ENCODE measurements at regions not wholly inside any gene's neighbourhood (a gene's known extent, or its start where the extent isn't known, plus 50 kb on each side); places are given as distances from the start of the nearest gene placed in this dataset.

DNA sequence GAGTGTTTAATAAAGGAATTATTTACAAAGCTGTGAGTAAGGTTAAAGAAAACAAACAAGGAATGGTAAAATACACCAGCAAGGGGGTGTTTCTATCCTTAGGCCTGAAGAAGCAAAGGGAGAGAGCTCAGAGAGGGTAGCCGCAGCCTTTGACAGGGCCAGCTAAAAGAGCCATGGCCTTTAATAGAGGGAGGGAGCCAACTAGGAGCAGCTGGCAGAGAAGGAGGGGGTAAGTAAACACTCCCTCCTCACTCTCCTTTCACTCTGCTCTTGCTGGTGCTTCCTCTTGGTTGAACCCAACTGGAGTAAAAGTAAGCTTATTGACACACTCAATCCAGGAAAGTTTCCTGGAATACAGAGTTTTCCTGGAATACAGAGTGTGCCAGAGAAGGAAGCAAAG is 87.5 kb downstream of the CH25H start:
- POLR2A ChIA-PET = no interaction called here
- no peak for DNase-seq (ENCODE audit: extremely low spot score)
- TF ChIP-seq FOXM1 (IDR thresholded peaks at IDR 0.05; ENCODE audit: borderline replicate concordance) = no peak
- TF ChIP-seq NFRKB (IDR thresholded peaks at IDR 0.05) = no peak
- no peak for TF ChIP-seq BHLHE40 (IDR thresholded peaks at IDR 0.05; ENCODE audit: borderline replicate concordance)
- TF ChIP-seq FOXA1 (IDR thresholded peaks at IDR 0.05) = no peak
- TF ChIP-seq HDGF (IDR thresholded peaks at IDR 0.05; ENCODE audit: borderline replicate concordance) = no peak
- CTCF ChIA-PET = no interaction called here

- DNase-seq (ENCODE audit: extremely low spot score) = no peak
- ChIA-PET CTCF (no interaction called here), POLR2A (no interaction called here)
- TF ChIP-seq ZNF384 (IDR thresholded peaks at IDR 0.05) = no peak
- no peak for TF ChIP-seq FOXM1 (IDR thresholded peaks at IDR 0.05; ENCODE audit: borderline replicate concordance)
- TF ChIP-seq FOXK2 (IDR thresholded peaks at IDR 0.05) = no peak
- no peak for TF ChIP-seq TARDBP (IDR thresholded peaks at IDR 0.05)
- TF ChIP-seq LEF1 (IDR thresholded peaks at IDR 0.05; ENCODE audit: borderline replicate concordance) = no peak
- TF ChIP-seq L3MBTL2 (conservative IDR thresholded peaks at IDR 0.05) = no peak
- no peak for TF ChIP-seq ELF4 (IDR thresholded peaks at IDR 0.05)
- TF ChIP-seq NFRKB (IDR thresholded peaks at IDR 0.05) = no peak
- no peak for TF ChIP-seq BHLHE40 (IDR thresholded peaks at IDR 0.05; ENCODE audit: borderline replicate concordance)
- TF ChIP-seq SP1 (IDR thresholded peaks at IDR 0.05) = no peak
- TF ChIP-seq FOXA1 (IDR thresholded peaks at IDR 0.05) = no peak
- no peak for TF ChIP-seq HDGF (IDR thresholded peaks at IDR 0.05; ENCODE audit: borderline replicate concordance)
- TF ChIP-seq SUZ12 (IDR thresholded peaks at IDR 0.05) = no peak
- no peak for TF ChIP-seq CTBP1 (IDR thresholded peaks at IDR 0.05; ENCODE audit: borderline replicate concordance)
- TF ChIP-seq, protein P1, sequence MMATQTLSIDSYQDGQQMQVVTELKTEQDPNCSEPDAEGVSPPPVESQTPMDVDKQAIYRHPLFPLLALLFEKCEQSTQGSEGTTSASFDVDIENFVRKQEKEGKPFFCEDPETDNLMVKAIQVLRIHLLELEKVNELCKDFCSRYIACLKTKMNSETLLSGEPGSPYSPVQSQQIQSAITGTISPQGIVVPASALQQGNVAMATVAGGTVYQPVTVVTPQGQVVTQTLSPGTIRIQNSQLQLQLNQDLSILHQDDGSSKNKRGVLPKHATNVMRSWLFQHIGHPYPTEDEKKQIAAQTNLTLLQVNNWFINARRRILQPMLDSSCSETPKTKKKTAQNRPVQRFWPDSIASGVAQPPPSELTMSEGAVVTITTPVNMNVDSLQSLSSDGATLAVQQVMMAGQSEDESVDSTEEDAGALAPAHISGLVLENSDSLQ (IDR thresholded peaks at IDR 0.05) = no peak
- no peak for TF ChIP-seq ARNT (IDR thresholded peaks at IDR 0.05)
Measured at GRCh38 chr10:89118091-89118490, 89.0 kb downstream of the CH25H start.

- ChIA-PET CTCF (no interaction called here), POLR2A (no interaction called here)
- no peak for DNase-seq (ENCODE audit: extremely low spot score)
- TF ChIP-seq ARNT (IDR thresholded peaks at IDR 0.05) (no peak), ZNF384 (IDR thresholded peaks at IDR 0.05) (no peak), FOXM1 (IDR thresholded peaks at IDR 0.05; ENCODE audit: borderline replicate concordance) (no peak), SP1 (IDR thresholded peaks at IDR 0.05) (no peak), L3MBTL2 (conservative IDR thresholded peaks at IDR 0.05) (no peak), NFRKB (IDR thresholded peaks at IDR 0.05) (no peak), SUZ12 (IDR thresholded peaks at IDR 0.05) (no peak), HDGF (IDR thresholded peaks at IDR 0.05; ENCODE audit: borderline replicate concordance) (no peak), BHLHE40 (IDR thresholded peaks at IDR 0.05; ENCODE audit: borderline replicate concordance) (no peak), TARDBP (IDR thresholded peaks at IDR 0.05) (no peak), FOXK2 (IDR thresholded peaks at IDR 0.05) (no peak), FOXA1 (IDR thresholded peaks at IDR 0.05) (no peak), LEF1 (IDR thresholded peaks at IDR 0.05; ENCODE audit: borderline replicate concordance) (no peak), CTBP1 (IDR thresholded peaks at IDR 0.05; ENCODE audit: borderline replicate concordance) (no peak), ELF4 (IDR thresholded peaks at IDR 0.05) (no peak)
- TF ChIP-seq, protein P1 (IDR thresholded peaks at IDR 0.05) = no peak
Measured at GRCh38 chr10:89115876-89116627, 91.1 kb downstream of the CH25H start.

DNA sequence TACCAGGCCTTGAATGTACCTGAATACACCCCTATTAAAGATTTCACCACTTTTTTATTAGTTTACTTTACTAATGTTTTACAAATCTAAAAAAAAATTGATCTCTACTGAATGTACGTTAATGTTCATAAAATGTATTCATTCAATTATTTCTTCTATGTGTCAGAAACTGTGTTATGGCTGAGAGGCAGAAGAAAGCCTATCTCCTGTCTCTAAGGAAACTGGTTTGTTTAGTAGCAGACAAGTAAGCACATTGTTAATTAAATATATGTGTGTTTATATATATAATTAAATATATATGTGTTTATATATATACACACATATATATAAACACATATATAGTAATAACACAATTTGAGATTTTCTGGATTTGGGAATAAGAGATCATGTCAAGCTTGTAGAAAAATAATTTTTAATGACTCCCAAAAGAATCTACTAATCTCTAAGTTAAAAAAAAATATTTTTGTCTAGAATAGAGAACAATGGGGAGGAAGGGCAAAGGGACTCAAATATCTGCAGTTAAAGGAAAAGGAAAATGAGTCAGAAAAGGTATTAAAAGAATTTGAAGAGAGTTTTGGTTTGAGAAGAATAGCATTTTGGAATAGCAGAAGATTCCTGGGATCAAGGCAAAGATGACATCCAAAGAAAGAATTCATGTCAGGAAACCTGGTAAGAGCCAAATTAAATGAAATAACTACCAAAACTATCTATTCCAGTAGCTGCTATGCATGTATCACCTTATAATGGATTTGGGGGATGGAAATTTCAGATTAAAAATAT is 92.1 kb downstream of the CH25H start:
- CTCF ChIA-PET = no interaction called here
- DNase-seq (ENCODE audit: extremely low spot score) = no peak
- TF ChIP-seq, protein P1 (IDR thresholded peaks at IDR 0.05) = no peak
- TF ChIP-seq FOXM1 (IDR thresholded peaks at IDR 0.05; ENCODE audit: borderline replicate concordance) (no peak), NFRKB (IDR thresholded peaks at IDR 0.05) (no peak), CTBP1 (IDR thresholded peaks at IDR 0.05; ENCODE audit: borderline replicate concordance) (no peak), ELF4 (IDR thresholded peaks at IDR 0.05) (no peak), BHLHE40 (IDR thresholded peaks at IDR 0.05; ENCODE audit: borderline replicate concordance) (no peak), LEF1 (IDR thresholded peaks at IDR 0.05; ENCODE audit: borderline replicate concordance) (no peak)
- POLR2A ChIA-PET = no interaction called here

DNA sequence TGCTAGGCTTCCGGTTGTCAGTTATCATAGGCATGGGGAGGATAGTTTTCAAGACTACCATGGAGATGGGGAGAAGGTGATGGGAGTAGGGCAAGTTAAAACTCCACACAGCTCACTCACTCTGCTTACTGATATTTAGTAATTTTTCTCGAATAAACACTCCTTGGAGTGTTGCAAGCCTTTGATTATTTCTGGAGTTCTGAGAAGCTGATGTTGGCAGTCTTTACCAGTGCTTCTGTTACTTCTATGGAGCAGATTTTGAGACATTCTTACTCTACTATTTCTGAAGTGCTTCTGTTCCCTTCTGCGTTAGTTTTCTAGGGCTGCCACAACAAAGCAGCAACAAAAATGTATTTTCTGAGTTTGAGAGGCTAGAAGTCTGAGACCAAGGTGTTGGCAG is 104.4 kb downstream of the CH25H start:
- ChIA-PET POLR2A (no interaction called here), CTCF (no interaction called here)
- TF ChIP-seq ELF4 (IDR thresholded peaks at IDR 0.05) (no peak), SP1 (IDR thresholded peaks at IDR 0.05) (no peak), CTBP1 (IDR thresholded peaks at IDR 0.05; ENCODE audit: borderline replicate concordance) (no peak), FOXM1 (IDR thresholded peaks at IDR 0.05; ENCODE audit: borderline replicate concordance) (no peak), FOXA1 (IDR thresholded peaks at IDR 0.05) (no peak), HDGF (IDR thresholded peaks at IDR 0.05; ENCODE audit: borderline replicate concordance) (no peak), FOXK2 (IDR thresholded peaks at IDR 0.05) (no peak), SUZ12 (IDR thresholded peaks at IDR 0.05) (no peak), LEF1 (IDR thresholded peaks at IDR 0.05; ENCODE audit: borderline replicate concordance) (no peak), ZNF384 (IDR thresholded peaks at IDR 0.05) (no peak), ARNT (IDR thresholded peaks at IDR 0.05) (no peak), TARDBP (IDR thresholded peaks at IDR 0.05) (no peak), L3MBTL2 (conservative IDR thresholded peaks at IDR 0.05) (no peak), NFRKB (IDR thresholded peaks at IDR 0.05) (no peak), BHLHE40 (IDR thresholded peaks at IDR 0.05; ENCODE audit: borderline replicate concordance) (no peak)
- TF ChIP-seq, protein P1 (IDR thresholded peaks at IDR 0.05) = no peak
- no peak for DNase-seq (ENCODE audit: extremely low spot score)

Measured in HEK293T (cell line).